ENCODE measurements at regions not wholly inside any gene's neighbourhood (a gene's known extent, or its start where the extent isn't known, plus 50 kb on each side); places are given as distances from the start of the nearest gene placed in this dataset.

GRCh38 chr16:59686405-59686804, 952.3 kb upstream of the GOT2 start:
- intact Hi-C loops (cut with micrococcal nuclease; ENCODE audit: unreplicated experiment): no loop called here
- no peak for DNase-seq (ENCODE audit: low spot score)
- CTCF ChIA-PET (ENCODE audit: low intra/inter-chr PET ratio, low total read pairs): no interaction called here
- H4K20me1 ChIP-seq (ENCODE audit: insufficient read depth, low read length): no peaks in the 10 kb centered on the region
- no peaks in the 10 kb centered on the region for H3K27me3 ChIP-seq (ENCODE audit: control insufficient read depth in 1 of 2, insufficient read depth in 2 of 2, low read length in 2 of 2)
- no peak overlapping the region for H3K9ac ChIP-seq (ENCODE audit: insufficient read depth, low read depth, low read length)
- no peak overlapping the region for H3K27ac ChIP-seq (ENCODE audit: extremely low read length, insufficient read depth, low read length)
- no peak overlapping the region for H3K4me3 ChIP-seq (replicated peaks in 1 of 3; ENCODE audit: insufficient read depth in 1 of 3, low read depth in 2 of 3, low read length in 3 of 3)
- POLR2A ChIA-PET: no interaction called here
- peaks cover 91% of the 10 kb centered on the region for H3K9me3 ChIP-seq (ENCODE audit: low read length)
- H2AFZ ChIP-seq (ENCODE audit: low read length): no peak overlapping the region
- no peaks in the 10 kb centered on the region for H3K4me1 ChIP-seq (ENCODE audit: insufficient read depth, low read length)
- ATAC-seq: no peak
- in situ Hi-C loops (cut with HindIII; ENCODE audit: extremely low pct_ligation_motif_present, low pct_unique_long_range_greater_than_20kb): no loop called here
- H3K79me2 ChIP-seq (ENCODE audit: insufficient read depth, low read length): no peaks in the 10 kb centered on the region
- no peak overlapping the region for H3K4me2 ChIP-seq (ENCODE audit: low read depth, low read length)
- WGBS (ENCODE audit: low lambda C conversion rate): 0% methylated on average over 1 of the region's 2 CpGs
- TF ChIP-seq CBFB (CRISPR knock-in tag; IDR thresholded peaks at IDR 0.05) (no peak), MTF1 (CRISPR knock-in tag; IDR thresholded peaks at IDR 0.05) (no peak), ZNF326 (CRISPR knock-in tag; IDR thresholded peaks at IDR 0.05; ENCODE audit: borderline replicate concordance) (no peak), ZNF784 (CRISPR knock-in tag; IDR thresholded peaks at IDR 0.05; ENCODE audit: borderline replicate concordance) (no peak), ZNF792 (CRISPR knock-in tag; IDR thresholded peaks at IDR 0.05) (no peak), KLF6 (CRISPR knock-in tag; IDR thresholded peaks at IDR 0.05) (no peak), IRF9 (CRISPR knock-in tag; IDR thresholded peaks at IDR 0.05; ENCODE audit: borderline replicate concordance) (no peak), CCDC6 (CRISPR knock-in tag; IDR thresholded peaks at IDR 0.05) (no peak), ZNF687 (CRISPR knock-in tag; IDR thresholded peaks at IDR 0.05) (no peak), NFYC (CRISPR knock-in tag; IDR thresholded peaks at IDR 0.05) (no peak), ZNF337 (CRISPR knock-in tag; IDR thresholded peaks at IDR 0.05; ENCODE audit: borderline replicate concordance, low read depth) (no peak), ELK4 (CRISPR knock-in tag; IDR thresholded peaks at IDR 0.05; ENCODE audit: borderline replicate concordance) (no peak), MEF2D (CRISPR knock-in tag; IDR thresholded peaks at IDR 0.05) (no peak), ZNF879 (CRISPR knock-in tag; IDR thresholded peaks at IDR 0.05) (no peak), HNF4A (CRISPR knock-in tag; IDR thresholded peaks at IDR 0.05) (no peak), NFE2L1 (CRISPR knock-in tag; IDR thresholded peaks at IDR 0.05; ENCODE audit: borderline replicate concordance) (no peak), RBAK (CRISPR knock-in tag; IDR thresholded peaks at IDR 0.05) (no peak), GRHL1 (CRISPR knock-in tag; conservative IDR thresholded peaks at IDR 0.05) (no peak)
- no TSS peak for BruUV-seq (replicated peaks)
- no peak for FAIRE-seq
- no peaks in the 10 kb centered on the region for H3K36me3 ChIP-seq (replicated peaks in 1 of 2; ENCODE audit: control insufficient read depth in 1 of 2, insufficient read depth in 2 of 2, low read length in 2 of 2)

Measured in HepG2 (cell line).